ENCODE measurements at regions not wholly inside any gene's neighbourhood (a gene's known extent, or its start where the extent isn't known, plus 50 kb on each side); places are given as distances from the start of the nearest gene placed in this dataset.

DNA sequence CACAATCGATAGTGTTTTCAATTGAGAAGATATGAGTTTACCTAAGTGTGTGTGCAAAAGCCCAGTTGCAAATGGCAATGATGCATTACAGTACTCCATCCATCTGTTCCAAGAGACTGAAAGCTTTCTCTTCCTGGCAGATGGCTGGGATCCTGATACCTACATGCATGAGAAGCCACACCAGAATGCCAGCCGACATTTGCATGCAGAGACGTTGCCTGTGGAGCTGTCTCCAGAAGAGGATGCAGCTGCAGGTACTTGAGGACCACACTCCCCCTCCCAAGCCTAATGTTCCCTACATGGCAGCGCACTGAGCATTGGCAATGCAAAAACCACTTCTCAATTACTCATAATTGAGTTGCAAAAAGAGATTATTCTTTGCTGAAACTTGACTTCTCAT lies 332.1 kb downstream of the WDR11 start:
- no peak for DNase-seq (ENCODE audit: low read depth)

DNA sequence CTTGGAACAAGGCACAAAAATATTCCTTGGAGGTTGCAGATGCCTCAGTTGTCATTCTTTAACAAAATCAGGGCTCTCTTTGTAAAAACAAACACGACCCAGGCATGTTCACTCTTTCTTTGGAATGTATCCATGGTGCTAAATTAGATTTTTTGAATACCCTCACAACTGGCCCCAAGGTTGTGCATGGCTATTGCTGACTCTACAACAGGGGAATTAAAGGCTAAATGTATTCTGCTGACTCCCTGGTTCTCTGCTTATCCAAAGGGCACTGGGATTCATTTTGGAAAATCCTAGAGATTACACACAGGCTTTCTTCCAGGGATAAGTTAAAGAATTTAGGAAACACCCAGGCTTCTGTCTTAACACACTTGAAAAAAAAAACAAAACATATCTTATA lies 332.5 kb downstream of the WDR11 start:
- DNase-seq (ENCODE audit: low read depth), result no peak

DNA sequence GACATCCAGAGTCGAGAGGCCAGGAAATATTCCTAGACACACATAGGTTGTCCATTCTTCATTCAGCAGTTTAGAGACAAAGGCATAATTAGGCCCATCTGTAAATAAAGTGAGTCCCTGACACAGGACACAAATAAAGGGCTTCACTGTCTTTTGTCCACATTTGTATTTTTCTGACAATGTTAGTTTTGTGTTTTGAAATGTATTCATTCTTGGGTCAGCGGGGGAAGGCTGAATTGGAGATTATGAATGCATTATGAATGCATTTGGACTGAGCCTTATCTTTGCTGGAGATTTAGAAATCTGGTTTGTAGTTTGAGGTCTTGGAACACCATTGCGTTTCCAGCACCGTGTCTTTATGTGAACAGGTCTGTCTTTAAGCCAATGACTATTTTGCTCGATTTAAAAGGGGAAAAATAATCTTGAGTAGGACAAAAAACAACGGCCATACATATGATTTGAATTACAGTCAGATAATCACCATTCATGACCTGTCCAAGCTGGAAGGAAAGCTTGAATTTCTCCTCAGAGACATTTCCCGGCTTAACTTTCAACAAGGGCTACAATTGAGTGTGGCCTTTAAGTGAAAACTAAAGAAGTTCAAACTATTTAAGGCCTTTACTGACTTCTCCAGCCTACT lies 334.8 kb downstream of the WDR11 start:
- no peak for DNase-seq (ENCODE audit: low read depth)

DNA sequence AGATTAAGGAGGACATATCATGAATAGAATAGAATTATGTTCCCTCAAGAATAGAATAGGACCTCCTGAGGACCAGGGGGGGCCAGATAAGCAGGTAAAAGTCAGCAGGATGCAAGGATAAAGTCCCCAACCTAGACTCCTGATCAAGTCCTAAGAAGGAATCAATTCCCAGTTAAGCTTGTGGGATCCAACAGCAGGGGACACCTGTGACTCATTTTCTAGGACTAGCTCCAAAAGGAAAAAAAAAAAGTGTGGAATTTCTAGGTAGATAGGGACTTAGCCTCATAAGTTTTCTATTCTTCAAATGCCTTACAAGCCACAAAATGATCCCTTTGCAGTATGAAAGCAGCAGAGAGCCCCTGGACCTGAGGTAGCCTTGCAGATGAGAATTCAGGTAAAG lies 336.2 kb downstream of the WDR11 start:
- DNase-seq (ENCODE audit: low read depth), result no peak

GRCh38 chr10:121188005-121188404 lies 336.8 kb downstream of the WDR11 start:
- DNase-seq (ENCODE audit: low read depth), result no peak

- no peak for DNase-seq (ENCODE audit: low read depth)
These were observed 337.9 kb downstream of the WDR11 start for GRCh38 chr10:121189066-121189465.

DNA sequence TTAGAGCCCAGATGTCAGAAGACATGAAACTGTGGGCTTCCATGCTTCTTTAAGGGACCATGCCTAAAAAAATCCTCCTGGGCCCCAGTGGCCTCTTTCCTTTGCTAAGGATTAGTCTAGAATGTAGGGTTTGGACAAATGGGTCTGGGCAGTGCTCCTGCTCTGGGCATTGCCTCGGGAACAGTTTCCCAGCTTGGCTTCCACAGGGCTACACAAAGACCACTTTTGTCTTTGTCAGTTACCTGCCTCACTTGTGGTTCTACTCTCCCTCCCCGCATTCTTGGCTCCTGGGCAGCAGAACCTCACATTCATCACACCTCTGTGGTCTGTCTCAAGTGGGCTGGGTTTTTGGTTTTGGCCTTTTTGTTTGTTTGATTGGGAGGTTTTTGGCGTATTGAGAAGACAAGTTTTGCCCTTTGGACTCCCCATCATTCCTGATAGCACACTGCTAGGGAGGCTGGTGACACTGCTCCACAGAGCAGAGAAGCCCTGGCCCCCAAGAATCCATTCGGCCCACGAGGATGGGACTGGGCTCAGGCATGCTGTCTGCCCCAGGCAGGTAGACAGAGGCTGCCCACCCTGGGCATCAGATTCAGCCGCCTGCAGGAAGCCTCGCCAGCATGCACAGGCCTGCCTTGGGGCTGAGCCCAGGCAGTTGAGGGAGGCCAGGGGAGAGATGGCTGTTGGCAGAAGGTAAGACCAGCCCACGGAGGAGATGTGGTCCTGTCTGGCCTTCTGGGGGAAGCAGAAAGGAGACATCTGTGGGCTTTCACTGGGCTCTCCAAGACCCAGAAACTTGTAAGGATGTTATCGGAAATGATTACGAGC lies 343.7 kb downstream of the WDR11 start:
- DNase-seq (ENCODE audit: low read depth), result no peak

DNA sequence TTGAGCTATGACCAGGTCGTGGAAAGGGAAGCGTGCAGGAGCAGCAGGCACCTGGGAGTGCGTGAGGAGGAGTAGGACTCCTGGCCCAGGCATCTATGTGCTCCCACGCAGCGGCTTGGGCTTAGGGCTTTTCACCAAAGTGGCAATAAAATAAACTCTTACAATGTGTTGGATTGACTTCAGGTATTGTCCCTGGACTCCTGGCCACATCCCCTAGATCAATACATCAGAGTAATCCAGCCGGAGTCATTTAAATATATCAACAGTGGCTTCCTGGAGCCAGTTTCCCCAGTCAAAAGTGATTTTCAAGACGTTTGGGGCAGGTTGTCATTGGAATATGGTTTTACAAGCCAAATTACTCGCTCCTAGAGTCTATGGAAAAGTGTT lies 344.4 kb downstream of the WDR11 start:
- no peak for DNase-seq (ENCODE audit: low read depth)

- no peak for DNase-seq (ENCODE audit: low read depth)
These were observed 347.9 kb downstream of the WDR11 start for GRCh38 chr10:121199081-121199480.

- DNase-seq (ENCODE audit: low read depth), result no peak
These were observed 354.5 kb downstream of the WDR11 start for GRCh38 chr10:121205625-121206024.

DNA sequence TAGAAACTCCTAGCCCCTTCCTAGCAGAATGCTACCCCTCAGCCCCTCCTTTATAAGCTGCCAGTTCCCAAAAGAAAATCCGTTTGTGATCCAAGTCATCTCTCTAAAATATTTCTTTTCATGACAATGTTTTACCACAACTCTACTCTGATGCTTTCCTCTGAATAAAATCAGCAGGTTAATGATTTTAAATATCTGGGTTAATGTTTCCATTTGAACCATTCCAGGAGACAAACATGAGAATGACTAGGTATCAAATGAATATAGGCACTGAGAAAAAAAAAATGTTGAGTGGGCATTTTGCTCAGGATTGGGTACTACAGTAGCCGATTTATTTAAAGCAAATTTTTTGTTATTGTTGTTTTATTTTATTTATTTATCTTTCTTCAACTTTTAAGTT lies 360.3 kb downstream of the WDR11 start:
- DNase-seq (ENCODE audit: low read depth), result no peak

DNA sequence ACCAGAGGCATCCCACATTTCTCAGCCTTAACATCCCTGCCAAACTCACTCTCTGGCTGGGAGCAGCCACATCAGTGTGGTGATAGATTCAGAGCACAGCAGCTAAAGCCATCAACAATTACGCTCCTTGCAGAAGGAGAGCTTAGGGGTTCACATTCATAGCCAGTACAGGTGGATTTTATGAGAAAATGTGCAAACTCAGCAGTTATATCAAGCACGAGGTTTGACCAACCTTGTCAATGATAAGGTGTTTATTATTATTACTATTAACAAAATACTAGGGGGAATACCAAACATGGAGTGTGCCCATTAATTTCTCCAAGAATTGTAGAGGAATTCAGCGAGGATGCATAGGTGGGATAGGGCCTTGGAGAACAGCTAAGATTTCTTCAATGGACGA lies 362.3 kb downstream of the WDR11 start:
- no peak for DNase-seq (ENCODE audit: low read depth)

GRCh38 chr10:121216295-121216694 lies 365.1 kb downstream of the WDR11 start:
- no peak for DNase-seq (ENCODE audit: low read depth)

DNA sequence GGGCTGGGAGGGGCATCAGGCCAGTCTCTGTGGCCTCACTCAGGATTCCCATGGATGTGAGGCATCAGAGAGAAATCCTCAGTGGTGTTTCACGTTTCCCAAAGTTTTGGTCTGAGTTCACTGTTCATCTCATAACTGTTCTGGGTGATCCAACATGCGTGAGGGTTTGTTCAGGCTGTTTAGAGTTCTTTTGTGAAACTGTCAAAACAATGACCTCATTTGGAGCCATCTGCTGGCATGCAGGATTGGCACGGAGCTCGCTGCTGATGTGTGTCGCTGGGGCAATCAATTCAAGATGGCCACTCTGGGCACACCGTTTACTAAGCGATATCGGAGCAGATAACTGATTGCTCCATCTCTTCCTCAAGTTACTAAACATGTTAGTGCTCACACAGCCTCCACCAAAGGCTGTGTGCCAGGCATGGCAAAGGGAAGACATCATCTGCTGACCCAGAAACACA lies 365.6 kb downstream of the WDR11 start:
- DNase-seq (ENCODE audit: low read depth), result no peak

DNA sequence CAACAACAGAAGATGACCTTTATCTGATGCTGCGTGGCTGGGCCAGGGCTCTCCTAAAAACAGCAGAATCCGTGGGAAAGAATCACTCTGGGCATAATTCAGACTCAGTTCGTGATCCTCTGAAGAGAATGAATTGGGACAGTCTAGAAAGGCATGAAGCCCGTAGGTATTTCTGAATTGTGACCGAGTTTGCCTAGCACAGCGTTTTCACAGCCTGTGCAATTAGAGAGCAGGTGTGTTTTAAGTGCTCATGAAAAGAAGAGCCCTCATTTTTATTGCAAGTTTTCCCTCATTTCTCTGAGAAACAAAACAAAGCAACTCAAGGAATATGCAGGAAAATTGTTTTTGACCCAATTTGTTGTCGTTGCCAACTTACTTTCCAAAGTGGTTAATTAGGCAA lies 366.2 kb downstream of the WDR11 start:
- no peak for DNase-seq (ENCODE audit: low read depth)

DNA sequence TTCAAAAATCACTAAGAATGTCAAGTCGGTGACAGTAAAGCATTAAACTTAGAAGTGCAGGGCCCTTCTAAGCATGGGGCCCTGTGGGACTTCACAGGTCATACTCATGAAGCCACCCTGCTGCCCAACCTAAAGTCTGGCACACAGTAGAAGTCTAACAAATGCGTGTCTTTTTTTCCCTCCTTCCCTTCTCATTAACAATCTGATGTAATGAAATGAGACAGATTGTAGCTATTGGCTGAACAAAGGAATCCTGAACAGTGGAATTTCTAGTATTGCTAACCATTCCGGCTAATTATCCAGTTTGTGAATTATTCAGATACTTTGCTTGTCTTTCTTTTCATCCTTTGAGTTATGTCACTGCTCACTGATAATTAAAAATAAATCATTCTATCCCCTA lies 369.9 kb downstream of the WDR11 start:
- DNase-seq (ENCODE audit: low read depth), result no peak

- DNase-seq (ENCODE audit: low read depth), result no peak
These were observed 370.8 kb downstream of the WDR11 start for GRCh38 chr10:121221991-121222390.

DNA sequence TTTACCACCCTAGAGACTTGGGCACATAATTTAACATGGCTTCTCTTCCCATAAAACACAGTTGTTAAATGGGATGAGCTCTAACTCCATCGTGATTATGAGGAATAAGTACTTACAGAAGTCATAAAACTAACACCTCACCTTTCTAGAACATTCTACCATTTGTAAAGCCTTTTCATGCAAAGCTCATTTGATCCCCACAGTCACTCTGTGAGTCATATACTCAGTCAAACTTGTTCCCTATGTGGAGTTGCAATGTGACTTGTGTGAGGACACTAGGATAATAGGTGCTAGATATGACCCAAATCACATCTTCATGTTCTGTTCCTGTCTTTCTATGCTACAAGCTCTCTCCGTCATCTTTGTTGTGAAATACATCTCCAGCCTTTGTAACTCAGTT lies 371.7 kb downstream of the WDR11 start:
- no peak for DNase-seq (ENCODE audit: low read depth)

DNA sequence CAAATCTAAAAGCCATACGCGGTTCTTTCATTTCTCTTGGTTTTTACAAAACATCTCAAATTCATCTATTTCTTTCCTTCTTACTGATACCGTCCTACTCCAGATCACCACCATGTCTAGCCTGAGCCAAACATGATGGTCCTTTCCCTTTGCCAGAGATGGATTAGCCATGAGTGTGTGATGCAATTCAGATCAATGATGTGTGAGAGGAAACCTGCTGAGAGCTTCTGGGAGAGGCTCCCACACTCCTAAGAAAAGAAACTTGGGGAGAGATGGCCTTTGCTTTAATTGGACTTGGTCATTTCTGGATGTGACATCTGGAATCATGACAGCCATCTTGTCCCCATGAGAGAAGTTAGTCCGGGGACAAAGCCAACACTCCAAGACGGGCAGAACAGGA lies 367.2 kb downstream of the FGFR2 start:
- no peak for DNase-seq (ENCODE audit: low read depth)

DNA sequence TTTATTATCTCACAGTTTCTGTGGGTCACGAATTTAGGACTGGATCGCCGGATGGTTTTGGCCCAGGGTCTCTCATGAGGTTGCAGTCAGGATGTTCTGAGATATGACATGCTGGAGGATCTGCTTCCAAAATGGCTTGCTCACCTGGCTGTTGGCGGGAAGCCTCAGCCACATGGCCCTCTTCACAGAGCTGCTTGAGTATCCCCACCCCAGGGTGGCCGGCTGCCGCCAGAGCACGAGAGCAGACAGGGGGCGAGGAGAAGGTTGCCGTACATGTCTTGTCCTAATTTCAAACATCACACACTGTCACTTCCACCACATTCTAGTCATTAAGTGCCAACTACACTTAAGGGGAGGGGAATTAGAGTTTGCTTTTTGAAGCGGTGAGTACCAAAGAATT lies 365.8 kb downstream of the FGFR2 start:
- no peak for DNase-seq (ENCODE audit: low read depth)

DNA sequence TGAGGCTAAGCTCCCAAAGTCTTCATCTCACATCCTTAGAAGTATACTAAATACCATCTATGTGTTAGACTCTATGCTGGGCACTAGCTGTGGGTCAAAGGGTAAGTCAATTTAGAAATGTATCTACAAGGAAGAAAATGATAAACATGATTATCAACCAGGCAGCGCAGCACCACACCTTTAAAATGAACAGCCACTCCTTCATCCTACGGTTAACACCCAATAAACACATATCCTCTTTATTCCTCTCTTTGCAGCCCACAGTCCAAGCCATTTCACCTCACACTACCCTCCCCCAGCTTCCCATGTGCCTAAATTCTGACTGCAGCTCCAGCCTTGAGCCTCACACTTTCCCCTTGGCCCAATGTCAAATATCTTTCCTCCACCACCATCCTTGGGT lies 362.6 kb downstream of the FGFR2 start:
- no peak for DNase-seq (ENCODE audit: low read depth)

GRCh38 chr10:121236621-121237020 lies 361.6 kb downstream of the FGFR2 start:
- no peak for DNase-seq (ENCODE audit: low read depth)

GRCh38 chr10:121237718-121238117 lies 360.5 kb downstream of the FGFR2 start:
- DNase-seq (ENCODE audit: low read depth), result no peak

- DNase-seq (ENCODE audit: low read depth), result no peak
These were observed 358.2 kb downstream of the FGFR2 start for GRCh38 chr10:121240011-121240410.

Measured in activated T-cell treated with anti-CD3 and anti-CD28 coated beads for 48 hours (primary cell).